Fibroblast of peridontal ligament (primary cell): ENCODE measurements at regions not wholly inside any gene's neighbourhood (a gene's known extent, or its start where the extent isn't known, plus 50 kb on each side); places are given as distances from the start of the nearest gene placed in this dataset.
"Not testable (repeated sequence)": the region's sequence is repeated elsewhere in the genome, so short reads cannot be mapped to it uniquely, and the experiment has no call there.

Experiments
- DNase-seq: peaks from one replicate; pipeline ENCODE4 v3.0.0-alpha.2; 2010; ENCODE audit errors: extremely low read depth

DNA sequence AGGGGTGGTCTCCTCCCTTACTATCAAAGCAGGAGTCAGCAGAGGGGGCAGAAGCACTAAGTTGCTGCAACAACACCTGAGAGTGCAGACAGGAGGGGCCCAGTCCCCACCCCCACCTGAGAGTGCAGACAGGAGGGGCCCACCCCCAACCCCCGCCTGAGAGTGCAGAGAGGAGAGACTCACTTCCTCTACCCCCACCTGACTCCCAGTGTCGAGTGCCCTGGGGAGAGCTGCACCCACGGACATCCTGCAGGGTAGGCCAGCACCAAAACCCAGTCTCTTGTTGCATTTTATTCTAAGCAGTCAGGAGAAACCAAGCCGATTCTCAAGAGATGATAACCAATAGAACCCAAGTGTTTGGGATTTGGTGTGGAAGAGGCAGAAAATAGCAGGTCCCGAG, 78.4 kb downstream of the NAPG start:
- no peak for DNase-seq

DNA sequence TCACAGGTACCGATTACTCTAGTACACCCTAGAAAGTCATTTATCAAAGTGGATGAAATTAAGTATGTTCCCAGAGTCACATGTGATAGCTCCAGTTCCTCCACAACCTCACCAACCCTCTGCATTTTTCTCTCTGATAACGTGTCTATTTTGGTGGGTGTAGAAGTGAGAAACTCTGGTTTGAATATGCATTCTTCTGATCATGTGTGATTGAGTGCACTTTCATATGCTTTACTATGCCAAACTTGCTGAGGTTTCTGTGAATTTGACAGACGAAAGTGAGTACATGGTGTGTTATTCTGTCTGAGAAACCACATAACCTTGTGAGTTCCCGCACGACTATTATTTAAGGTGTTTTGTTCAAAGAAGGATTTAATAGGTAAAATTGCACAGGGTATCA, 81.1 kb downstream of the NAPG start:
- not testable (repeated sequence) for DNase-seq

DNA sequence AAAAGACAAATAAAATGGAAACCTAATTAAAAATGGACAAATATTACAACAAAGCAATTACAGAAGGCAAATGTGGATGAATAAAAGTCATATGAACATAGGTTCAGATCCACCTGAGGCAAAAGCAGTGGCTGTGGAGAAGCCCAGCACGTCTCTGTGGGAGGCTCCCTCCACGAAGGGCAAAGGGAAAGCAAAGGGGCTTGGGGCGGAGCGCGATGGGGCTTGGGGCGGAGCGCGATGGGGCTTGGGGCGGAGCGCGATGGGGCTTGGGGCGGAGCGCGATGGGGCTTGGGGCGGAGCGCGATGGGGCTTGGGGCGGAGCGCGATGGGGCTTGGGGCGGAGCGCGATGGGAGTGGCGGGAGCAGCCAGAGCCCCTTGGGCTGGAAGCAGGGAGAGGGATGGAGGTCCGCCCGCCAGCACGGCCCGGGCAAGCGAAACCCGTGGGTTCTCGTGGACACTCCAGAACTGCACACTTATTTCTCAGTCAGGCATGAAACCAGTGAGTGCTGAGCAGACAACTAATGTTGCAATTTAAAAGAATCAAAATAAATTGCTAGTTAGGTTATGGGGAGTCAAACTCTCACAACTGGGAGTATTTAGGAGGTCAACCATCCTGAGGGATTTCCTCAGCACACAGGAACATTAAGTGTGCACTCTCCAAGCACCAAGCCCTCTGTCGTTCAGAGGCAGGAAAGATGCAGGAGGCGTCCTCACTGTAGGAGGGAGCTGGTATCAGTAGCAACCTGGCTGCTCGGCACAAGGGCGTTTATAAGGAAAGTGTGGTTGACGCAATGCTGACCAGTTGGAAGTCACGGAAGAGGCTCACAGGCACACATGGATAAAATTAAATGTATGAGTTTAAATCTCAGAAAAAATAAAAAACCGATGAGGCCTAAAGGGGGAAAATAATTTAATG, 81.8 kb downstream of the NAPG start:
- peak; percentile 23 for DNase-seq

DNA sequence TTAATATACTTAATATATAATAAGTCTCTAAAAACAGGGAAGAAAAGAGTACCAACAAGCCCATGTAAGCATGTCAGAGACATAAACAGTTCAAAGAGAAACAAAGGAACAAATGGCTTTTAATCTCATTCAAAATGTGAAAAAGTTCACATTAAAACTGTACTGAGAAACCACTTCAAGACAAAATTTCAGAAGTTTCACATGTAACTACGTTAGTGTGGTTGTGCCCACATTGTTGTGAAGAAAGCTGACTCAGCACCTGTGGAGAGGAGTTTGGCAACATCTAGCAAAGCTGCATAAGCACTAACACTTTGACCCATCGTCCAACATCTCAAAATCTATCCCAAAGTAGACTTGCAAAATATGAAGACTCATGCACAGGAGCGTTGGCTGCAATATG, 82.6 kb downstream of the NAPG start:
- DNase-seq, result not testable (repeated sequence)

DNA sequence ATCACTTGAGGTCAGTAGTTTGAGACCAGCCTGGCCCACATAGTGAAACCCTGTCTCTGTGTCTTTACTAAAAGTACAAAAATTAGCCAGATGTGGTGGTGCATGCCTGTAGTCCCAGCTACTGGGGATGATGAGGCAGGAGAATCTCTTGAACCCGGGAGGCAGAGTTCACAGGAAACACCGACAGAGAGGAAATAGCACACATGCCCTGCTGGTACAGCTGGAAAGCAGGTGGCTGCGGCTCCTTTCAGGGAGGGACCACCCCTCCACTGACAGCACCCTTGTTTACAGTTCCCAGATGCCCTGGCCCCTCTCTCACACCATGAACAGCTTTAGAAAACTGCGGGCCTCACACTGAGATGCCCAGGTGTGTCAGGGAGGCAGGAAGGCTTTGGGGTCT, 83.2 kb downstream of the NAPG start:
- not testable (repeated sequence) for DNase-seq

DNA sequence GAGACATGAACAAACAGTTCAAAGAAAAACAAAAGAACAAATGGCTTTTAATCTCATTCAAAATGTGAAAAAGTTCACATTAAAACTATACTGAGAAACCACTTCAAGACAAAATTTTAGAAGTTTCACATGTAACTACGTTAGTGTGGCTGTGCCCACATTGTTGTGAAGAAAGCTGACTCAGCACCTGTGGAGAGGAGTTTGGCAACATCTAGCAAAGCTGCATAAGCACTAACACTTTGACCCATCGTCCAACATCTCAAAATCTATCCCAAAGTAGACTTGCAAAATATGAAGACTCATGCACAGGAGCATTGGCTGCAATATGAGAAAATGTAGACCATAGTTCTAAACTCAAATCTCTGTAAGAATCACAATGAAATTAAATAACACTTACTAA, 87.4 kb downstream of the NAPG start:
- not testable (repeated sequence) for DNase-seq

DNA sequence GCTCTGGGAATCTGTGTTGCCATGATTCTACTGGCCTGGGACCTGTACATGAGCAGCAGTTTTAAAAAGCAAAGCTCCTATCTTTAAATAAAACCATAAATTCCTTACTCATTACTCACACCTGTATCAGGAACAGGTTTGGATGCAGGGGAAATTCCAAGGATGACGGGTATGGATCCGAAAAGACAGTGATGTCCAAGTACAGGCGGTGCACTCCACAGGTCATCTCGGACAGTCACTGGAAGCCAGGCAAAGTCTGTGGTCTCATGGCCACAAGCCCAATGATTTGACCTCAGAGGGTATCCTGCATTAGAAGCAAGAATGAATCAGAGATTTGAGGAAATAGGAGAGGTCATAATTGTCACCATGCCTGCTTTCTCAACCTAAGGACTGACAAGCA, 90.9 kb downstream of the NAPG start:
- DNase-seq, result not testable (repeated sequence)

DNA sequence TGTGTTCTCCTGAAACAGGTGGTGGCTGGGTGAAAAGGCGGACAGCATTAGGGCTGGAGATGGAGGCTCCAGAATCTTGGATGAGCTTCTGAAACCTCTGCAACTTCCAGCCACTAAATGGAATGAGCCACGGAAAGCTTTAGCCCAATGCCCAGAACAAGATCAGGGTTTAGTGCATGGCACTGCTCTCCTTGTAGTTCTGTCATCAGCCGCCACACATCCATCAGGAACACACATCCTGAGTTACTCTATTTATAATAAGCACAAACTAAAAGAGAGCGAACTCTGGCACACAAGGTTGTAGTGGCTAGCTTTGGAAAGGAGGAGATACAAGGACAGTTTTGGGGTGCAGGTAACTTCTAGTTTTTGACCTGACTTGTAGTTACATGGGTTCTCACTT, 93.0 kb downstream of the NAPG start:
- DNase-seq, result not testable (repeated sequence)

DNA sequence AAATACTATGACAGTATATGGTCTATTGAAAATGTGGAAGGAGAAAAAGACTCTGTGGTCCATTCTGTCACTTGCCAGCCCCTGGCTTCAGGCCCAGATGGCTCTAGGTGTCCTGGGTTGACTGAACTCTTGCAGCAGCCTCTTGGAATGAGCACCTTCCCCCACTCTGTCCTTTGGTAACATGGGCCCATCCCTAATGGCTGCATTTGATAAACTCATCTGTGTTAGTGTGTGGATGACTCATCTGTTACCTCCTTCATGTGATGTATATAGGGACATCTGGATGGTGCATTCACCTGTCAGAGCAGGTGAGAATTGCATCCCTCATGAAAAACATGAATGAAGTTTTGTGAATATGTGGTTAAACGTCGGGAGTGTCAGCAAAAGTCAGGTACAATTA, 93.5 kb downstream of the NAPG start:
- not testable (repeated sequence) for DNase-seq

DNA sequence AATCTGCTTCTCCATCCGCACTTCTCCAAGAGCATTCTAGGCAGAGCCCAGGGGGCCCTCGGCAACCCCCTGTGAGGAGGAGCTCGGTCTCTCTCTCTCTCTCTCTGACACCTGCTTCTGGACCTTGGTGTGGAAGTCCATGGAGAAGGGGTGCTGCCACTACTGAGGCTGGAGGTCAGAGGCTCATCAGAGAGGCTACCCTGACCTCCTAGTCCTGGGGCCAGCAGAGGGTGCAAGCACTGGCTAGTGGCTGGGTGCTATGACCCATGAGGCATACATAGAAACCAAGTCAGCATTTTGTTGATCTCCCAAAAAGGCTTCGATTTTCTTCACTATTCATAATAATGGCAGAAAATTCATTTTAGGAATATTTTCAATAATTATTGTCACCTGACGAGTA, 94.0 kb downstream of the NAPG start:
- DNase-seq, result not testable (repeated sequence)
